Skeletal muscle satellite cell (primary cell): ENCODE measurements at regions not wholly inside any gene's neighbourhood (a gene's known extent, or its start where the extent isn't known, plus 50 kb on each side); places are given as distances from the start of the nearest gene placed in this dataset.
A peak's percentile ranks its signal among the peaks of the same experiment; 100 is the strongest.
"Not testable (repeated sequence)": the region's sequence is repeated elsewhere in the genome, so short reads cannot be mapped to it uniquely, and the experiment has no call there.

Source experiments
- H3K27me3 ChIP-seq: 2 replicates; pipeline ENCODE4 v1.7.0; 2013; ENCODE audit warnings: low read length; ENCODE audit not compliant: control insufficient read depth, insufficient read depth
- H3K36me3 ChIP-seq: 2 replicates; pipeline ENCODE4 v1.7.0; 2013; ENCODE audit warnings: mild to moderate bottlenecking, control low read depth, low read length; ENCODE audit not compliant: insufficient read depth
- H3K4me1 ChIP-seq: 2 replicates; pipeline ENCODE4 v1.7.0; 2013; ENCODE audit warnings: low read length; ENCODE audit not compliant: control insufficient read depth, insufficient read depth
- H3K4me2 ChIP-seq: 2 replicates; pipeline ENCODE4 v1.7.0; 2013; ENCODE audit warnings: mild to moderate bottlenecking, low read length
- H3K4me3 ChIP-seq: 2 replicates; pipeline ENCODE4 v1.7.0; 2013; ENCODE audit warnings: low read length
- H3K9ac ChIP-seq: 2 replicates; pipeline ENCODE4 v1.7.0; 2013; ENCODE audit warnings: mild to moderate bottlenecking, low read depth, low read length, moderate library complexity
- H3K9me3 ChIP-seq: replicated peaks from 2 replicates; pipeline ENCODE4 v1.7.0; 2013; ENCODE audit warnings: mild to moderate bottlenecking, control low read depth, low read length

- H3K27me3 ChIP-seq: no peaks in the 10 kb centered on the region
- H3K9me3 ChIP-seq: no peaks in the 10 kb centered on the region
- no peaks in the 10 kb centered on the region for H3K36me3 ChIP-seq
- H3K4me2 ChIP-seq: no peak overlapping the region
- no peaks in the 10 kb centered on the region for H3K4me1 ChIP-seq
- H3K4me3 ChIP-seq: no peak overlapping the region
- H3K9ac ChIP-seq: no peak overlapping the region
These were observed 450.3 kb upstream of the MAN1A1 start for GRCh38 chr6:119799596-119800509.

GRCh38 chr6:119791736-119792135, 442.2 kb upstream of the MAN1A1 start:
- Histone ChIP-seq H3K9me3 (no peaks in the 10 kb centered on the region), H3K4me1 (no peaks in the 10 kb centered on the region), H3K36me3 (no peaks in the 10 kb centered on the region), H3K4me2 (no peak overlapping the region), H3K27me3 (no peaks in the 10 kb centered on the region), H3K4me3 (no peak overlapping the region), H3K9ac (no peak overlapping the region)

- no peaks in the 10 kb centered on the region for H3K36me3 ChIP-seq
- H3K4me3 ChIP-seq: no peak overlapping the region
- H3K27me3 ChIP-seq: no peaks in the 10 kb centered on the region
- no peak overlapping the region for H3K4me2 ChIP-seq
- H3K9me3 ChIP-seq: no peaks in the 10 kb centered on the region
- H3K9ac ChIP-seq: no peak overlapping the region
- no peaks in the 10 kb centered on the region for H3K4me1 ChIP-seq
These were observed 431.8 kb upstream of the MAN1A1 start for GRCh38 chr6:119781365-119781764.

GRCh38 chr6:119768201-119768600, 418.6 kb upstream of the MAN1A1 start:
- H3K9me3 ChIP-seq: no peaks in the 10 kb centered on the region
- no peak overlapping the region for H3K9ac ChIP-seq
- no peaks in the 10 kb centered on the region for H3K36me3 ChIP-seq
- no peak overlapping the region for H3K4me2 ChIP-seq
- no peak overlapping the region for H3K4me3 ChIP-seq
- no peaks in the 10 kb centered on the region for H3K4me1 ChIP-seq
- no peaks in the 10 kb centered on the region for H3K27me3 ChIP-seq

GRCh38 chr6:119764927-119765681, 415.5 kb upstream of the MAN1A1 start:
- Histone ChIP-seq H3K4me3 (no peak overlapping the region), H3K27me3 (no peaks in the 10 kb centered on the region), H3K4me2 (no peak overlapping the region), H3K9ac (no peak overlapping the region), H3K36me3 (no peaks in the 10 kb centered on the region), H3K9me3 (no peaks in the 10 kb centered on the region), H3K4me1 (no peaks in the 10 kb centered on the region)

- Histone ChIP-seq H3K9me3 (no peaks in the 10 kb centered on the region), H3K4me3 (no peak overlapping the region), H3K9ac (no peak overlapping the region), H3K36me3 (no peaks in the 10 kb centered on the region), H3K4me2 (no peak overlapping the region), H3K4me1 (no peaks in the 10 kb centered on the region), H3K27me3 (no peaks in the 10 kb centered on the region)
These were observed 410.5 kb upstream of the MAN1A1 start for GRCh38 chr6:119760046-119760445.

- Histone ChIP-seq H3K9me3 (no peaks in the 10 kb centered on the region), H3K4me3 (no peak overlapping the region), H3K36me3 (no peaks in the 10 kb centered on the region), H3K4me1 (no peaks in the 10 kb centered on the region), H3K9ac (no peak overlapping the region), H3K4me2 (no peak overlapping the region), H3K27me3 (no peaks in the 10 kb centered on the region)
These were observed 408.8 kb upstream of the MAN1A1 start for GRCh38 chr6:119758385-119758784.

- no peaks in the 10 kb centered on the region for H3K27me3 ChIP-seq
- no peak overlapping the region for H3K9ac ChIP-seq
- no peaks in the 10 kb centered on the region for H3K4me1 ChIP-seq
- no peaks in the 10 kb centered on the region for H3K36me3 ChIP-seq
- H3K4me2 ChIP-seq: no peak overlapping the region
- H3K9me3 ChIP-seq: no peaks in the 10 kb centered on the region
- no peak overlapping the region for H3K4me3 ChIP-seq
These were observed 407.9 kb upstream of the MAN1A1 start for GRCh38 chr6:119757467-119757866.

GRCh38 chr6:119749335-119749734, 399.8 kb upstream of the MAN1A1 start:
- H3K4me2 ChIP-seq: no peak overlapping the region
- no peaks in the 10 kb centered on the region for H3K9me3 ChIP-seq
- no peak overlapping the region for H3K4me3 ChIP-seq
- no peaks in the 10 kb centered on the region for H3K4me1 ChIP-seq
- no peak overlapping the region for H3K9ac ChIP-seq
- H3K27me3 ChIP-seq: no peaks in the 10 kb centered on the region
- no peaks in the 10 kb centered on the region for H3K36me3 ChIP-seq

- H3K4me3 ChIP-seq, H3K9me3 ChIP-seq, H3K27me3 ChIP-seq, H3K4me2 ChIP-seq, H3K9ac ChIP-seq, H3K36me3 ChIP-seq, H3K4me1 ChIP-seq: not testable (repeated sequence)
These were observed 399.0 kb upstream of the MAN1A1 start for GRCh38 chr6:119748535-119748934.

GRCh38 chr6:119742188-119742803, 392.7 kb upstream of the MAN1A1 start:
- no peaks in the 10 kb centered on the region for H3K27me3 ChIP-seq
- no peak overlapping the region for H3K4me3 ChIP-seq
- H3K9ac ChIP-seq: no peak overlapping the region
- peak overlapping the region; percentile 38 for H3K4me2 ChIP-seq
- no peaks in the 10 kb centered on the region for H3K4me1 ChIP-seq
- no peaks in the 10 kb centered on the region for H3K36me3 ChIP-seq
- H3K9me3 ChIP-seq: no peaks in the 10 kb centered on the region
